Limb (tissue), 2 donors: ENCODE measurements at regions not wholly inside any gene's neighbourhood (a gene's known extent, or its start where the extent isn't known, plus 50 kb on each side); places are given as distances from the start of the nearest gene placed in this dataset.
"Not testable (repeated sequence)": the region's sequence is repeated elsewhere in the genome, so short reads cannot be mapped to it uniquely, and the experiment has no call there.

ENCODE experiments used
- DNase-seq, 2 donors: peaks; one replicate each; pipeline ENCODE4 v3.0.0-alpha.2; 2016; ENCODE audit errors: extremely low spot score in 2 of 2

- DNase-seq: no peak
Measured at GRCh38 chr10:8378198-8378983, 323.9 kb downstream of the GATA3 start.

DNA sequence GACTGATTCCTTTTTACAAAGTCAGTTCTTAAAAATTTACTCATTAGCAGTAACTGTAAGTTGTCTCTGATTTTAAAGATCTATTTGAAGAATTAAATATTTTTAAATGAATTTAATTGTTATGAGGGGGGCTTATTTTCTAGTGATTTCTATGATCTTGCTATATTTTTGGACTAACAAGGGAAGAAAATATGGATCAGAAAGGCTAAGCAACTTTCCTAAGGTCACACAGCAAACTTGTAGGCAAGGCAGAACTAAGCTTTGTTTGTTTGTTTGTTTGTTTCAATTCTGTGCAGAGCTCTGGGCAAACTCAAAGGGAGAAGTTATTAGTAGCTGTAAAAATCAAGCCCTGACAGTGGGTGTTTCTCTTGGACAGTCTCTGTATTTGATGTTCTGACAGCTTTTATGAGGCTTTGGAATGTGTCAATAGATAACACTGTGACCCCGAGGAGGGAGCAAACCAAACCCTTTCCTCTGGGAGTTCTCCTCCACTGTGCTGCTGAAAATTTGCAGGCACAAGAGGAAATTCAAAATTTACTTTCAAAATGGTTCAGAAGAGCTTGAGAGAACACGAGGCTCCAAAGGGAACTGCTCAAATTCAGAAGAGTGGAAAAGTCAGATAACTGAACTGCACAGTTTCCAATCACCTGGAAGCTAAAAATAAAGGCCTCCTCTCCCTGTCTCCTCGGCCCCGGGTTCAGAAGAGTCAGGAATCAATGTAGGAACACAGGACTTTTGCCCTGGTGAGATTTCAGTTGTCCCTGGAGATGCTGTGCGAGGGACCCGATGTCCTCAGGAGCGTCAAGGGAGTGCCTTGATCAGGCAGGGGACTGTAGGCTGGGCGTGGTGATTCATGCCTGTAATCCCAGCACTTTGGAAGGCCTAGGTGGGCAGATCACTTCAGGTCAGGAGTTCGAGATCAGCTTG lies 325.7 kb downstream of the GATA3 start:
- no peak for DNase-seq

GRCh38 chr10:8380833-8381496 lies 326.5 kb downstream of the GATA3 start:
- DNase-seq: no peak

DNA sequence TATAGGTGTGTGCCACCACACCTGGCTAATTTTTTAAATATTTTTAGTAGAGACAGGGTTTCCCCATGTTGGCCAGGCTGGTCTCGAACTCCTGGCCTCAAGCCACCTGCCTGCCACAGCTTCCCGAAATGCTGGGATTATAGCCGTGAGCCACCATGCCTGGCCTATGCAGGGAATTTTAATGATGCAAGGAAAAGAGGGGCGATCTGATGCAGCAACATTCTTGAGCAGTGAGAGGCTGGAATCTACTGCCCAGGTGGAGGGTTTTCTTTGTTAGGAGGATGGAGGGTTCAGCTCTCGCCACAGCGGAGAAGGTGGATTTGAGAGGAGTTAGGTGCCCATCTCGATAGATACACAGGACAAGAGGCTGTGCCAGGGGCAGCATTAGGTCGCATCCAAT lies 332.3 kb downstream of the GATA3 start:
- no peak for DNase-seq

GRCh38 chr10:8389630-8390029 lies 335.1 kb downstream of the GATA3 start:
- no peak for DNase-seq

- DNase-seq: no peak
Measured at GRCh38 chr10:8392216-8392615, 337.7 kb downstream of the GATA3 start.

DNA sequence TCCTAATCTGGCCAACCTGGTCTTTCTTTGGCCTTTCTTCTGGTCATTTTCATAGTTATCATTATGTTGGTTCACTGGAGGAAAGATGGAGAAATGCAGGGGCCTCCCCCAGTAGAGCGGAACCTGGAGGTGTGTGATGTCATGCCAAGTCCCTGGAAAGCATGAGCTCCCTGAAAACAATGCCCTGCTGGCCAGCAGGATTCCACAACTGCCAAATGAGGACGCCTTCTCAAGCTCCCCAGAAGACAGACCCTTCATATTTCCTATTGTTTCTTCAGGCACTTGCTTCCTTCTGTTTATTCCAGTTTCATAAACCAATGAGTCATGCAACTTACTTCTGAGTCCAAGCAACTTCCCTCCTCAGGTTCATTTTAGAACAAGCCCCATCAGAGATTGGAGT lies 339.0 kb downstream of the GATA3 start:
- no peak for DNase-seq

GRCh38 chr10:8396675-8397074 lies 342.2 kb downstream of the GATA3 start:
- DNase-seq: no peak

- DNase-seq: no peak
Measured at GRCh38 chr10:8398771-8399170, 344.3 kb downstream of the GATA3 start.

DNA sequence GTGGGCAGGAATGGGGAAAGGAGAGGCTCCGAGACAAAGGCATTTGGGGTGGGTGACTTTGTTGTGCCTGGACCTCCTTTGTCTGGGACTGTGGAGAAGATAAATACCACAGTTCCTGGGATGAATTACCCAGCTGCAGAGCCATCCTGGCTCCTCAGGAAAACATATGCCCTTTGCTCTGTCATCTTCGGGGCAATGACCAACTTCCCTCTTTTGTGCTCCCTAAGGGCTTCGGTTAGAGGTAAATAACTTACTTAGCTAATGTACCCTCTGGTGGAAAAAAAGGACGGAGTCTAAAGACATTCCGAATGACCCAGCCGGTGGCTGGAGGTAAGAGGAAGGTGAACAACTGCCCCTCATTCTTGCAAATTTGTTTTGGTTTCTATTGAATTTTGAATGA lies 345.7 kb downstream of the GATA3 start:
- no peak for DNase-seq

DNA sequence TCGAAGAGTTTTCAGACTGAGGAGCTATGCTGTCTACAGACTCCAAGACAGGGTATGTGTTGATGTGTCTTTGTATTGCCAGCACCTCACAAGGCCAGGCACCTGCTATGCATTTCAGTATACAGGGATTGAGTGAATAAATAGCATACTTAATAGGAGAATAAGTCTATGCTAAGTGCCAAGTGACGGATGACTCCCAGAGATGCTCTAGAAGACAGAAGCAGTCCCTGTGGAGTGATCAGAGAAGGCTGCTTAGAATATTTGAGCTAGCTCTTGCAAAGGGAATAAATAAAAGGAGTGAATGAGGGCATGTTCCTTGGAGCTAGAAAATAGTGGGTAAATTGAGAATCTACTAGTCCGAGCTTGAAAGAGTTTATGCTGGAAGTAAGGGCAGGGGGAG lies 346.4 kb downstream of the GATA3 start:
- DNase-seq: no peak

DNA sequence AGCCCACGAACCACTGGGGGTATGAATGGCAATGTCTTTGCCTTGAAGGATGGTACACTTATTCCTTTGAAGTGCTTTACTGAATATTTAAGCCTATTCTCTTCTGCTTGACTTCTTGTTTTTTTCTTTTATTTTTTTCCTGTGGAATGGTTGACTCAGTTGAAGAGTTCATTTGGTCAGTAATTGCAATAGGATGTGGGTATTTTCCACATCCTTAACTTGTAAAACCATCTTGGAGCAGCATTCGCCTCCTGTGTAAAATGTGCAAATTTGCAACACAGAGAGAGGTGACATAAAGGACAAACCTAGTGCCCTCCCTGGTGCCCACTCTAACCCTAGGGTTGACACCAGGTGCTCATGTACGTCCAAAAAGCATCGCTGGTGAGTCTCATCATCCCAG lies 347.0 kb downstream of the GATA3 start:
- DNase-seq: no peak

- no peak for DNase-seq
Measured at GRCh38 chr10:8402576-8402975, 348.1 kb downstream of the GATA3 start.

DNA sequence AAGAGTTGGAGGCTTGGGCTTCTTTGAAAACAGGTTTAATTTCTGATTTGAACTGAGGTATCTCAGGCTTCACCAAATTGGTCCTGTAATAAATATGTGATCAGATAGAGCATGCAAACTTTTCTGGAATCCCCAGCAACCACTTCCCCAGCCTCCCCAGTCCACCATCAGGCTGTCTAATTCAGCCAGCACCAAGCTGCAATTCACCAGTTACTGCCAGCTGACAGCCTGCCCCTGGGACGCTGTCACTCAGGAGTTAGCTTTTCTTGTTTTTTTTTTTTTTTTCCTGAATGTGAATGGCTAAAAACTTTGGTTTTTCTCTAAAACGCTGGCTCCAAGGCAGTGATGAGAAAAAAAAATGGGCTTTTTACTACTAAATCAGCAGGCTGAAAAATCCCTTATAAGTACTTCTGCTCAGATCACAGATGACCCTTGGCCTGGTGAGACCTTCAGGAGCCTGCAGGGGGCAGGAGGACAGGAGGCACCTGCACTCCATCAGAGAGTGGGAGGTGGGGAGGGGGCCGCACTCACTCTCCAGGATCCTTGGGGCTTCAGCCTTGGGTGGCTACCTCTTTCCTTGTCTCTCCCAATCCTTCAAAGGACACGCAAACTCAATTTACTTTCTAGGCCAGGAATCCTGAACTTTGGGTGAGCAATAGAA lies 349.4 kb downstream of the GATA3 start:
- DNase-seq: no peak

DNA sequence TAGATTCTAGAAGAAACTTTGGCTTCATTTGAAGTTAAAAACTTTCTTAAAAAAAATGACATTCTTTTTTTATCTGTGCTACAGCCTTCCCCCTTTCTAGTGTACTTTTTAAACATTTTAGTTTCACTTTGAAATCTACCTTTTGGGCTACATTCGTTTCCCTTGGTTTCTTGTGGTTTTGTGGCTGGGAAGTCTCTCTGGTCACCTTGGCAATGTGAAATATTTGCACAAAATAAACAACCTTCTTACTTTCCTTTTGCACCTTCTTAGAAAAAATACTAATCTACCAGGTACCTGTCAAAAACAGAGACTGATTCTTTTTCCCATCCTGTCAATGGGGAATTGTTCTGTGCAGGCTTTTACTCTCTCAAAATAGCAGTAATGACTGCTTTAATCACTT lies 350.2 kb downstream of the GATA3 start:
- DNase-seq: no peak

DNA sequence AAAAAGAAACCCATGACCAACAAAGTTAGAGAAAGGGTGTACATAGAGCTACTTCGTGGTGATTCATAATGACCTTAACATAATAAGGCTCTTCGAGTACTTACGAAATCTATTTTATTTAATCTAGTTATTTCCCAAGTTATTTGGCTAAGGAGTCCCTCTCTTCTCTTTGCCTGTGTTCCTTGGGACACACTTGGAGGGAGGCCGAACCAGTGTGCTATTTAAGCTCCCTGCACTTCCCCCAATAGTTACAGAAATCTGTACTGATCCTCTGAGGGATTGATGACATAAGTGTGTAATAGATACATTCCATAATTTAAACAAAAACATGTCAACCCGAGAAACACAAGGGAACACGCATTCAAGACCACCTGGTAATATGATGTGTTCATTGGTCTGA lies 351.1 kb downstream of the GATA3 start:
- no peak for DNase-seq

GRCh38 chr10:8407501-8408021 lies 353.1 kb downstream of the GATA3 start:
- DNase-seq: no peak

DNA sequence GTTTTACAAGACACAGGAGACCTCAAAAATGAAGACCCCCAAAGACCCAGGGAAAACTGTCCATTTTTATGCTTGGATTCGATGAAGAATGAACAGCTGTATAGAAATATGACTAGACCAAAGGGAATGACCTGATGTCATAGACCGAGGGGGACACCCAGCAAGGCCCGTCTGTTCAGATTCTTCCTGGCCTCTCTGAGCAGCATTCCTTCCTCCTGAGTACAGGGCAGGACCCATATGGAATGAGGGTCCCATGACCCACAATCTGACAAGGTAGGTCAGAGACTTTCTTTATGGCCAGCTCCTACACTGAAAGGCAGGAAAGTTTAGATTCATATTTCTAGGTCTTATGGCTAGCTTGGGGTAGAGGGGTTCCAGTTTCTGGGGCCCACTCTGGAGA lies 356.0 kb downstream of the GATA3 start:
- DNase-seq: no peak

- DNase-seq: no peak
Measured at GRCh38 chr10:8412541-8412940, 358.1 kb downstream of the GATA3 start.

GRCh38 chr10:8415029-8415428 lies 360.5 kb downstream of the GATA3 start:
- DNase-seq: not testable (repeated sequence)

DNA sequence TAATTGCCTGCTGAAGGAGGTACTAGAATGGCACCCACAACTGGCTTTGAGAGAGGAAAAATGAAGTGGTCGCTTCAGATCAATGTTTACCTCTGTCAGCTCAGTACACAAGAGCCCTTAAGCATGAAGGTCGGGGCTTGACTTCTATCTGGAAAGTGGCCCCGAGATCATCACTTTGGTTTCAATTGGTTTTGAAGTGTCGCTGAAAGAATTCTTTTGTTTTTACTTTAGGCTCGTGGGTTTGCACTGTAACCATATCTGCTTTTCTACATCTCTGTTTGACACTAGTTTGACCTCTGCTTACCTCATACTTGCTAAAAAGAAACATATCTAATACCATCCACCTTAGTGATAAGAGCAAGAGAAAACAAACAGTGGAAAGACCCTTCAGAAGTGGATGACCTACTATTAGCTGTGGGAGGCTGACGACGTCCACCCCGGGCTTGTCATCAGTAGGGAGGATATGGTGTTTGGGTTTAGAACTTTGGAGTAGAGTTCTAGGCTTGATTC lies 361.8 kb downstream of the GATA3 start:
- no peak for DNase-seq
